NCI-H2196 (cell line): ENCODE measurements at regions not wholly inside any gene's neighbourhood (a gene's known extent, or its start where the extent isn't known, plus 50 kb on each side); places are given as distances from the start of the nearest gene placed in this dataset.

ENCODE experiments used
- DNase-seq: peaks from one replicate; lab custom pipeline; 2025; ENCODE audit not compliant: unreplicated experiment; lab: John Stamatoyannopoulos, UW

DNA sequence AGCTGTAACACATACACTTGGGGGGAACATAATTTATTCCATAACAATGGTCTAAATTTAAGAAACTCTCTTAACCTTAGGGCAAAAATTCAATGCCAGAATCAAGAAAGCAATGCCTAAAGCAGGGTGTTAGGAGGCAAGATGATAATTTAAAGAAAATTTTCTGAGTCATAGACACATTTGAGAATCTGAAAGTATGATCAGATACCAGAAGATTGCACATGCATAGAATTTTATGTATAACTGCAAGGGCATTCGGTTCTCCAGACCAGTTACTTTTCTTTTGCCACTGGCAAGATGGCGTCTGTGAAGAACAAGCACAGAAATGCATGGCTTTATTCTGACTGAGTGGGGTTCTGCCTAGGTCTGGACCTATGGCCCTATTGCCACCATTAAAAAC, 64.4 kb upstream of the IPO9 start:
- DNase-seq = no peak

DNA sequence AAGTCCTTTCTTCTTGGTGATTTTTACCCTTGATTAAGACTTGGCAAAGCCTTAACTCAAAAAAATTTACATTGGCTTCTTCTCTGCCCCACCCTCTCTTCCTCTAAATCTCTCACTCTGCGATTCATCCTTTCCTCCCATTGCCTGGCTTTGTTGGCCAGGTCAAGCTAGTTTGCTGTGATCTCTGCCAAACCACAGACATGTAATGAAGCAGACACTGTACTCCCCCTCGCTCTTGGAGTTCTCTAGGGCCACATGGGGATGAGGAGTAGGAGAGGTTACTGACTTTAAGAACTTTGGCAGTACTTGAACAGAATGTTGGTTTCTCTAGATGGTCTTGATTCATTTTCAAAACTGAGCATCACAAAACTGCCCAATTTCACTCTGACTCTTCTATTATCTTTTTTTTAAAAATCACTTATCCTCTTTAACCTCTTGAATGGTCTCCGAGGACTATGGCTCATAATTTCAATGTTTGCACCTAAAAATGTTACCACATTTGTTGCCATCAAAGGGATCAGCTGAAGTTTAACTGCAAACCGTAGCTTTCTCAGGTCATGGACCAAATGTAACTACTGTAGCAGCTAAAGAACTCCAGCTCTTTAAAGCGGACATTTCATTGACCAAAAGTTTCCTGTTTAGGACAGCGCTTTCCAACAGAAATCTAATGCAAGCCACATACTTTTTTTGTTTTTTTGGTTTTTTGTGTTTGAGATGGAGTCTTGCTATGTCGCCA, 62.7 kb upstream of the IPO9 start:
- DNase-seq = peak; percentile 18

DNA sequence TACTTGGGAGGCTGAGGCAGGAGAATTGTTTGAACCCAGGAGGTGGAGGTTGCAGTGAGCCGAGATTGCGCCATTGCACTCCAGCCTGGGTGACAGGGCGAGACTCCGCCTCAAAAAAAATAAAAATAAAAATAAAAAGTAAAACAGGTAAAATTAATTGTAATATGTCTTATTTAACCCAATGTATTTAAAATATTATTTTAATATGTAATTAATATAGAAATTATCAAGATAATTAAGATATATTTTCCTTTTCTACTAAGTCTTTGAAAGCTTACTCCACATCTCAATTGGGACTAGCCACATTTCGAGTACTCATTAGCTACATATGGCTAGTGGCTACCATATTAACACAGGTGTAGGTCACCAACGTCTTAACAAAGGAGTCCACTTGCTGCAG, 61.6 kb upstream of the IPO9 start:
- DNase-seq = no peak

DNA sequence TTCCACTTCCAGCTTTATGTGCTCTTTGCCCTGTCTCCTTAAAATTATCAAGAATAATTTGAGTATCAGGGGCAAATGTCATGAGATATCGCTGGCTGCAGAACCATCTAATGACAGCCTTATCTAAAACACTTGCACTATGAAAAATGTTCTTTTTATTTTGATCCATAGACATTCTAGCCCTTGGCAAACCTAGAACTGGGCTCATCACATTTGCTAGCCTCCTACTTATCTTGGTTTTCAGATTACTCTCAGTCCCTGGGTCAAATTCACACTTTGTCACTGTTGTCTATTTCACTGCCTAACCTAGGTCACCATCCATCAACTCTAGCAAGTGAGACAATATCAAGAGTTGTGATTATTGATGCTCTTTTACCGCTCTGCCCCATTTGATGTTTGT, 59.9 kb upstream of the IPO9 start:
- no peak for DNase-seq

DNA sequence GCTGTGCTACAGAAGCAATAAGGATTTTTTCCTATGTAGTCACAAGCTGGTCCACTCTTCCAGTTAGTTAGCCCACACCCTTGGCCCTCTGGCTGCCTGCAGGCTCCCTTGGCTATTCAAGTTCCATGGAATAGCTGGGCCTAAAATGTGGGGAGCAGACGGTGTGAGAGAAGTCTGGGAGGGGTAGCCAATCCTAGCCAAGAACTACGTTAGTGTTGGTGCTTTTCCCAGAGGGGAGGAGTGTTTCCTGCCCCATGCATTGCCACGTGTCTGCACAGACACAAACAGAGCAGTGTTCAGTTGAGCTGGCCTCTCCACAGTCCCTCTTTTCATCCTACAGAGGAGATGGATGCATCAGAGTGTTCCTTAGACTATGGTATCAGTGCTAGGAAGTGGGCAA, 59.0 kb upstream of the IPO9 start:
- no peak for DNase-seq

DNA sequence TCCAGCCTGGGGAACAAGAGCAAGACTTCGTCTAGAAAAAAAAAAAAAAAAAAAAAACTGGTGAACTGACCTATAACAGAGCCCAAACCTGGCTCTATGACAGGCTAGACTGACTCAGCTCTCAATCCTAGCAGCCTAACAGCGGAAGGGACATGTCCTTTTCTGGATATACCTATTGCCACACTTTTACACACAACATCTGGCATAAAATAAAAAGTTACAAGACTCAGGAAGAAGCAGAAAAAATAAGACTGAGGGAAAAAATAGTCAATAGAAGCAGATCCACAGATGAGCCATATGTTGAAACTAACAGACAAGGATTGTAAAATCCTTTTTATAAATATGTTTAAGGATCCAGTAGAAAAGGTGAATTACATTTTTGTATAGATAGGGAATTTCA, 57.5 kb upstream of the IPO9 start:
- no peak for DNase-seq

DNA sequence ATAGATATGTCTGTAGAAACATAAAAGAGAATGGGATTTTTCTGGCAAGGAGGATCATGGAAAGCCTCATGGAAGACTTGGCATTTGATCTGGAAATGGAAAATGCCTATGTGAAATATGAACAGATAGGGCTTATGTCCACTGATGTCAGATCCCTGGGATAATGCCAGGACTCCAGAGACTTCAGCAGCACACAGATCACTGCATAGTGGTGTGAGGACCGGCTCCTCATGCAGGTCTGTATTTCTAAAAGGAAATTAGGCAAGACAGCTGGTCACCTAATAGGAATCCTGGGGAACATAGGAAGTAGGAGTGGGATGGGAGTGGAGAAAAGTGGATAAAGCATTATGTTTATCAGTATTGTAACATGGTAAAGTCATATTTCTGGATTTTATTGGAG, 56.8 kb upstream of the IPO9 start:
- DNase-seq = no peak

DNA sequence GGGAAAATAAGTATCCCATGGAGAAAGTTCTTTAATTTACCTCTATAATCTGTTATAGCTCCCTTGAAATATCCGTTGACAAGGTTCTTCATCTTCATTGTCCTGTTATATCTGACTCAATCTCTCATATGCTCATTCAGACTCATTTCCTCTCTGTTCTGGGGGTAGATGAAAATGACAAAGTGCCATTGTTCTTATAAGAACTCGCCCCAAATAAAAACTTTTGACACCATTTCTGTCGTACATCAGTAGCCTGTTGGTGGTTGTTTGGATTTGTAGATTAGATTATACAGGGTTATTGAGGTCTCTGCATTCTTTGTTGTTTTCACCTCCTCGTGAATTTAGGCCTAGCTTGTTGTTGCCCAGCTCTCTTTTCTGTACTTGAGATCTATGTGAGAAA, 55.2 kb upstream of the IPO9 start:
- no peak for DNase-seq

DNA sequence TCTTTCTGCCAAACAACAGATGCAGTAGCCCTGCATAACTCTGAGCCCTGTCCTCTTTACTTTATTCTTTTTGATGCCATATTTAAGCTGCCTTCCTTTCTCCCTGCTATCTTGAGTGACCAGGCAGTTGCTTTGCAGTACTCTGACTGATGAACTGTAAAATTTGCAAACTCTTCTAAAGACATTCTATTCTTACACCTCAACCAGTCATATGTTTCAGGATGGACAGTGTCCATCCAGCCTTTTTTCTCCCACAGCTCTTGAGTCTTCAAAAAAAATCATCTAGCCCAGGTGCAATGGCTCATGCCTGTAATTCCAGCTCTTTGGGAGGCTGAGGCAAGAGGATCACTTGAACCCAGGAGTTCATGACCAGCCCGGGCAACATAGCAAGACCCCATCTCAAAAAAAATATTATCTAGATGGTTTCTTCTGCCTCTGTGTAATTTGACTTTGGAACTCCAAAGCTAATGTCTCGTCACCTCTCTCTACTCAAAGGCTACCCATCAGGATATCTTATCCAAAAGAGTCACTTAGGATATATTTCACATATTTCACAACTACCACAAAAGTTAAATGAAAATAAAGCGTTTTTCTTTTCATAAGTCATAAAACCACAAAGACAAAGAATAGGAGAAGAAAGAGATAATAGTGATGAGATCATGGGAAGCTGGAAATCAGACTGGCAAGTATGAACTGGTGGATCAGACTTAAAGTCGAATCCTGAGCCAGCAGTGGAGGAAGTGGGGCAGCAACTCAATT, 54.6 kb upstream of the IPO9 start:
- no peak for DNase-seq

DNA sequence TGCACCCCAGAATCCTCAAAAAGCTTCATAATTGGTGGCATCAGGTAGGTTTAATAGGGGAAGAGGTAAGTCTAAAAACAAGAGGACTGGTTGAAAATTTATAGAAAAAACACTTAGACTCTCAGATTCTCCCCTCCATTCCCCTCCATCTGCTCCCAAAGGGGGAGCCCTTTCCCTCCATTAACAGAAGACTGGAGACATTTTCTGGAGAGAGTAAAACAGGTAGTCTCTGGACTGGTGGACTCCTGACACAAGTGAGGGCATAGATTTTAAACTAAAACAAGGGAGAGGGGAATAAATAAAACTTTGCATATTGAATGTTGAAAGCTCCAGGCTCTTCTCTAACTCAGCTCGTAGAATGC, 54.0 kb upstream of the IPO9 start:
- DNase-seq = no peak

DNA sequence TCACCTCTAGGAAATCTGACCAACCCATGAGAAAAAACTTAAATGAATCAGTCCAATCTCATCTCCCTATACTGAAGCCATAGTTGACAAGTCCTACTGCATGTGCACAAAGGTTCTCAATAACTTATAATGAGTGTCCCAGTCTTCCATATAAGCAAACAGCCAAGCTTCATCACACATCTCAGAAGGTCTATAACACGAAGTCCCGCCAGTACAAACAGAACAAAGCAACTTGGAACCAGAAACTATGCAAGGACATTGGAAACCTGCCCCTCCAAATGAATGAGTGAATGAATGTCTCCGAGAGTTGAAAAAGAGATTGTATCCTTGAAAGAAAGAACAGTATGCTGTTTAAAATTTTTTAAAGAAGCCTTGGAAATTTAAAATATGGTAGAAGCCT, 53.6 kb upstream of the IPO9 start:
- no peak for DNase-seq

DNA sequence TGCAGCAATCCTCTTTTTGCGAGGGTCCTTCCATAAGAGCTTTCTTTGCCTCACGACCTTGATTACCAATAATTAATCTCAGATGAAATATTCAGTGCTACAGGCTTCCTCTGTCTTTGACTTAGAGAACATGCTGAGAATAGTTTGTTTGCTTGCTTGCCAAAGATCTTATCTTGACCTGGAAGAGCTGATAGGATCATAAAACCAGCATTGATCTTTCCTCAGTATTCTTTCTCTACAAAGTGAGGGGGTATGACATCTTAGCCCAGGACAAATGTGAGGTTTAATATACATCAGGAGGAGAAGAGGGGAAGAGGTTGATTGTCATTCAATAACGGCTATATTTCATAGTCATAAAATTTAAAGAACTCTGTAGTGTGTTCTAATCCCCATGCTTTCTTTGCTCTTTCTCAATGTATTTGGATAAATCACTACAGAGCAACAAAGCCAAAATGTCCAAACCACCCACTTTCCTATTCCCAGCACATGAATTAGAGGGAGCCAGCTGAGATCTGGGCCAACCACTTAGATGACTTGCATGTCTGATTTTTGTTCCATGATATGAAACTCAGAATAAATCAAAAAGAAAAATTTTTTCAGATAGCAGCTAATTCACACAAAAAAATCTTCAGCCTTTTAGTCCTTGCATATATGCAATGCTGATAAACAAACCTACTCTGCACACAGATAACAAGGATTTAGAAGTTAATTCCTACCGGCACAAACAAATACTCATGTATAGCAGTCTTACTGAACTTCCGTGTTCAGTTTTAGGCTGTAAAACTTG, 50.5 kb upstream of the IPO9 start:
- no peak for DNase-seq
